Hematopoietic multipotent progenitor cell (in vitro differentiated cells): ENCODE measurements at regions not wholly inside any gene's neighbourhood (a gene's known extent, or its start where the extent isn't known, plus 50 kb on each side); places are given as distances from the start of the nearest gene placed in this dataset.
"Not testable (repeated sequence)": the region's sequence is repeated elsewhere in the genome, so short reads cannot be mapped to it uniquely, and the experiment has no call there.

Experiments used
- DNase-seq, 3 donors: peaks; one replicate each; pipeline ENCODE4 v3.0.0-alpha.2; 2011 to 2015; ENCODE audit warnings: low read depth in 2 of 3, low spot score in 2 of 3

DNA sequence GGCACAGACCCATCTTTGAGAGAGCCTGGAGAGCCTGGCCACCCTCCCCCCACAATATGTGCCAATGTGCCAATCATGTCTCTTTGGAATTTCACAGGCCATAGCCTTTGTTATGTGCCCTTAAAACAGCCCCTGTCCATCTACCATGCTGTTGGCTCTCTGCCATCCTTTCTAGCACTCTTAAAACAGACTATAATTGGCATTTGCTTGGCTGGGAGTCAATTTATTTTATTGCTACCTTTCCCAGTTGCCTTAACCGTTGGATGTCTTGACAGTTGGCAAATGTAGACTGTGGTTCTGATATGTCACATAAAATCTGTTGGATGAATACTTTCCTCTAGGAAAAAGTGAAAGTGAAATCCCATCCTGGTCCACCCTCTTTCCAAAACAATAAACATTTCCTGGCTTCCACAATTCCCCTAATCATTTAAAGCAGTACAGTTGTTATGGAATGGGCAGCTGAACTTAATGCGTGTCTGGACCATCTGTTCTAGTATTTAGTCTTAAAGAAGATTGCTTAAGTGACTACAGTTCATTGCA is 394.0 kb downstream of the KCNJ2 start:
- no peak for DNase-seq

DNA sequence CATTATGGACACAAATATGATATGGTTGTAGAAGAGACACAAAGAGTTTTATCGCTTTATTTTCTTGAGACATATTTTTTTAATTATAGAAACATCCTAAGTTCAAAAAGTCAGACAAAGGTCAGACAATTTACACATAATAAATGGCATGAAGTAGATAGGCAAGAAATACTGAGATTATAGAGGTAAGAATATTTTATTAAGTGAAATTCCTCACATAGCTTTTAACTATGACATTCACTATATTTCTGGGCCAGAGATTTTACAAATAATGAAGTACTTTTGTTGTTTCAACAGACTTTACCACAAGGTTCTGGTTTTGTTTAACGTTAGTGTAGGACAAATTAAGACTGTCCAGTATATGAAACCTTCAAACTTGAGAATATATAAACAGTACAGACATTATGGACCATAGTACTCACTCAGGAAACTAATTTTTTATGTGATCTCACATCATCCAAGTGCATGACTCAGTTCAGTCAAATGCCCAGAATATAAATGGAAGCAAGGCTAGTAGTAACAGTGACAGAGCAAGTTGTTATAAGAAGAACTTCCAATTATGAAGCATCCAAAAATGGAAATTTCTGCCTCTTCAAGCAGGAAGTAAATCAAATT is 394.8 kb downstream of the KCNJ2 start:
- DNase-seq: no peak

DNA sequence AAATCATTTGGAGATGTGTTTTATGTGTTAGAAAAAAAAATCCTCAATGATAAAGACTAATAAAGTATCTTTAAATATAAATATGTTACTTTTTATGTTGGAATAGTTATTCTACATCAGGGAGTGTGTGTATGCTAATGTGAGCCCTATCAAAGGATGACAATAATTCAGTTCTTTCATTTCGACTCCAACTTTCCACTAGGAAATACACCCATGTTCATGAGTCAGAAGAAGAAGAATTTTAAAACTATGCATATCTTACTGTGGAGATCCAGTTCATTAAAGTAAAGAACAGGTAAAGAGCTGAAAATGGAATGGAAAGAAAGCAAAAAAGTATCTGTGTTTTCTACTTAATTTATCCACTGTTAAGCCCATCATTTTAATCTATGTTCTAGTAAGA is 399.8 kb downstream of the KCNJ2 start:
- no peak for DNase-seq

DNA sequence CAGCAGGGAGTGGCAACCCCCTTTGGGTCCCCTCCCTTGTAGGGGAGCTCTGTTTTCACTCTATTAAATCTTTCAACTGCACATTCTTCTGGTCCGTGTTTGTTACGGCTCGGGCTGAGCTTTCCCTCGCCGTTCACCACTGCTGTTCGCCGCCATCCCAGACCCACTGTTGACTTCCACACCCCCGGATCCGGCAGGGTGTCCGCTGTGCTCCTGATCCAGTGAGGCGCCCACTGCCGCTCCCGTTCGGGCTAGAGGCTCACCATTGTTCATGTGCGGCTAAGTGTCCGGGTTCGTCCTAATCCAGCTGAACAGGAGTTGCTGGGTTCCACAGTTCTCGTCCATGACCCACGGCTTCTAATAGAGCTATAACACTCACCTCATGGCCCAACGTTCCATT is 408.1 kb downstream of the KCNJ2 start:
- DNase-seq: no peak

DNA sequence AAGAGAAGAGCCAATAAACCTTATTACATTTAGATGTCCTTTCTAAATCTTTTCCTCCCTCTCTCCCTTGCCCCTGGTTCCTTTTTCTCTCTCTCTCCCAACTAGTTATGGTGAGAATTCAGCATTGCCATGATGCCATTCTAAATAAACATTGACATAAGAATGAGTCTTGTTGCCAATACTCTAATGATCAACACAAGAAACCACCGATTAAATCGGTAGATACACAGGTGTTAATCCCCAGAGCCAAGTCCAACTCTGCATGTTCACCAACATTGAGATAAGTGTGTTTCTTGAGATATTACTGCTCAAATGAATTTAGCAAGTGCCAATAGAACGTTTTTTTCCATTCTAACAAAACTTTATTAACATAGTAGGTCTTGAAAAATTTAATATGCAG is 412.1 kb downstream of the KCNJ2 start:
- DNase-seq: no peak

DNA sequence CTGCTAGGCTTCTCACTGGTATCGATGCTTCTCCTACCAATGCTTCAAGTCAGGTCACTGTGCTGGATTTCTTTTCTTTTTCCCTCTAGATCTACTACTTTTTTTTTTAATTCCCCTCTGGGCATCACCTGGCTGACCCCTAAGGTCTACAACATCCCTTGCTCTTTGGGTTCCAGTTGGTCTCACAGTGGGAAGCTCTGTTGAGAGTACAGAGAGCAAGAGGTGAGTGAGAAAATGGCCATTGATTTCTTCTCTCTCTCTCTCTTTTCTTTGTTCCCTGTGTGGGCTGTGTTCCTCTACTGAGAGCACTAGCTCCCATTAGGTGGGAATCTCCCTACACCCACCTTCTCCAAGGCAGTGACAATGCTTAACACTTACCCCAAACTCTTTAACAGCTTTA is 413.4 kb downstream of the KCNJ2 start:
- DNase-seq: no peak

DNA sequence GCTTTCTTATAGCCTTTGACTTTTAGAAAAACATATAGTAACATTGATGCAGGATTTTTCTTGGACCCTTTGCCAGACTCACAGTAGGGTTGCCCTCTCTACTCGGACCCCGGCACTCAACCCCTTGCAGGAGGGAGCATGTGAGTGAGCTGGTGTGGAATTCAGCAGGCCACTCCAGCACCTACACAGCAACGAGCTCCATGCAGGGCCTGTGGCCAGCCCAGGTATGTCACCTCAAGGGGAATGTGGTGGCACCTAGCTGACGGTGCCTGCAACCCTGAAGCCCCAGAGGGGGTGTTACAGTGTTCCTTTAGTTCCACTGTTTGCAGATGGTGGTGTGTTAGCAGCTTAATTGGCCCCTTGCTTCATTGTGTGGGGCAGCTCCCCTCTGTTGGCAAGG is 414.9 kb downstream of the KCNJ2 start:
- no peak for DNase-seq

DNA sequence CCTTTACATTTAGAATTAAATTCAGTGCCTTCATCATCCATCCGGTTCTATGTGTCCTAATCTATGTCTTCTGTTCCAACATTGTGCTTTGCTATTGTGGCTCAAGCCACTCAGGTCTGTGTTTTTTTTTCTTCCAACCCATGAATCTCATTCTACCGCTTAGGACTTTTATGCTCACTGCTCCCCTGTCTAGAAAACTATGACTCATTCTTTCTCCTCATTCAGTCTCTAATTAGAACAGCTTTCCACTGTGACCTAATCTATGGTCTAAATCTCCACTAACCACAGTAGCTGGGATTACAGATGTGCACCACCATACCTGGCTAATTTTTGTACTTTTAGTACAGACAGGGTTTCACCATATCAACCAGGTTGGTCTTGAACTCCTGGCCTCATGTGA is 418.7 kb downstream of the KCNJ2 start:
- no peak for DNase-seq

DNA sequence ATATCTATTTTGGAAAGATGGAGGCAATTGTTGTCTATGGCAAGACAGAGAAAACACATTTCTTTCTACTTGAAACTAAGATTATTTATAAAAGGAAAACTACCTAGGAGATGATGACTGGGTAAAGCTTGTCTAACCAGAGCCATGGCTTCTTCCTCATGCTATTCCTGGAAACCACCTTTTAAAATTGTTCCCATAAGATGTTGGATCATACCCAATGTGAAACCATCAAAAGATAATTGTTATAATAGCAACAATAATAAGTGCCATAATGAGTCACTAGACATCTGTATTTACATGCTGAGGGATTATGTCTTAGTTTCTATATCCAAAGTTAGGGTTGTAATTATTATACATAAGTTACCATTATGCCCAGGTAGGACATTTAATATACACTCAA is 428.4 kb downstream of the KCNJ2 start:
- DNase-seq: no peak

DNA sequence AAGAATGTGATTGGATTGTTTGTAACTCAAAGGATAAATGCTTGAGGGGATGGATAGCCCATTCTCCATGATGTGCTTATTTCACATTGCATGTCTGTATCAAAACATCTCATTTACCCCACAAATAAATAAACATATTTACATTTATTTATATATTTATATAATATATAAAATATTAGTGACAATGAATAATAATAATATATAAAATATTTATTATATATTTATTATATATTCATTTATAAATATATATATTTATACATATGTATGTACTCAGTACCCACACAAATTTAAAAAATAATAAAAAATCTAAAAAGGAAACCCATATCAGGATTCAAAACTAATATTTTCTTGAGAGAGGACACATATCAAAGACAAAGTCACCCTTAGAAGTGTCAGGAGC is 429.9 kb downstream of the KCNJ2 start:
- DNase-seq: no peak

DNA sequence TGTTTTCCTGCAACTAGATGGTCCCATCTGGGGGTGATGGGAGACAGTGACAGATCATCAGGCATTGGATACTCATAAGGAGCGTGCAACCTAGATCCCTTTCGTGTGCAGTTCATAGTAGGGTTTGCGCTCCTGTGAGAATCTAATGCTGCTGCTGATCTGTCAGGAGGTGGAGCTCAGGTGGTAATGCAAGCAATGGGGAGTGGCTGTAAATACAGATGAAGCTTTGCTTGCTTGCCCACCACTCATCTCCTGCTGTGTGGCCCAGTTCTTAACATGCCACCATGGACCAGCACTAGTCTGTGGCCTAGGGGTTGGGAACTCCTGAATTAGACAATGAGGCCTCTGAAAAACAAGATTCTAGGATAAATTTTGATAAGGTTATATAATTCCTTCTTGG is 430.6 kb downstream of the KCNJ2 start:
- DNase-seq: not testable (repeated sequence)

DNA sequence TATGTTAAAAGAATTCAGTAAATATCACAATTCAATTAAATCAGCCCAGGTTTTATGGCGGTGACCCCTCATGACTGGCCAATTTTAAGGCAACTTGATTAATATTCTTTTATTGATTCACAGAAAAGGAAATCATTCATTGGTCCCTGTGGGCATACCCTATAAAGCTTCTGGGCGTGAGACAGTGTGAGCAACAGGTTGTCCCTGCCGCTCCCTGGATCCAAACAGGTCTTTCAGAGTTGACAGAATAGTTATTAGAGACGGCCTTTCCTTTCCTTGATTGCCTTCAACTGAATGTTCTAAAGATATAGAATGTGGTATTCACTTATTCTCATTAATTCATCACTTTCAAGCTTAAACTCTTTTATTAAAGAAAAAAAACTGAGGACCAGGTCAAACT is 433.9 kb downstream of the KCNJ2 start:
- no peak for DNase-seq

DNA sequence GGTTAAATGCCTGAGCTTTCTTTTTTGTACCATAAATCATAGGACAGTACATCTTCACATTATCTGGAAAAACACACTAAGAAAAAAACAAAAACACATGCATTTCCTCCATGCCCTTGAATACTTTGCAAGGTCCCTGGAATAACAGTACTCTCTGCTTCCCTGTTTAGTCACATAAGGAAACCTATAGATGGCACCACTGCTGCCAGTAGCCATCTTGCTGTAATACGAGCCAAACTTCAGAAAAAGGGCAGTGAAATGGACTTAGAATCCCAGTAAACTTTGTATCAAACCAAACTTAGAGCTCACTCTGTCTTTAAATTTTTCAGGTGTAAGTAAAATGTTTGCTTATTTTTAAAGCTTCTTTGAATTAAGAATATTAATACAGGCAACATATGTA is 435.5 kb downstream of the KCNJ2 start:
- DNase-seq: no peak

DNA sequence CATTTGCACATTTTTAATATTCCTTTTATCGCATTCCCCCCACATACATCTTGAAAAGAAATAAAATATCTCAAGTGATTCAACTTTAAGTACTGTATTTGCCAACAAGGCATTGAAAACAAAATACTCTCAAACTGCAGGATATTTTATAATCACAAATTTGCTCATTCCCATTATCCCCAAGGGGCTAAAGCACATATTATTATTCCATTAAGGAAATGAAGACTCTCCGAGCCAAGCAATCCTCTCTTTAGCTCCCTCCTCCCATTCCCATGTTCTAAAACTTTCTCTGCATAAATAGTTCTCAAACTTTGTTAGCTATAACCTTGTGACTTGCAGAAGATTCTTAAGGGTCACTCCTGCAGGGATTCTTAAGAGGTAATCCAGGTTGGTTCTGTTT is 436.8 kb downstream of the KCNJ2 start:
- DNase-seq: no peak

DNA sequence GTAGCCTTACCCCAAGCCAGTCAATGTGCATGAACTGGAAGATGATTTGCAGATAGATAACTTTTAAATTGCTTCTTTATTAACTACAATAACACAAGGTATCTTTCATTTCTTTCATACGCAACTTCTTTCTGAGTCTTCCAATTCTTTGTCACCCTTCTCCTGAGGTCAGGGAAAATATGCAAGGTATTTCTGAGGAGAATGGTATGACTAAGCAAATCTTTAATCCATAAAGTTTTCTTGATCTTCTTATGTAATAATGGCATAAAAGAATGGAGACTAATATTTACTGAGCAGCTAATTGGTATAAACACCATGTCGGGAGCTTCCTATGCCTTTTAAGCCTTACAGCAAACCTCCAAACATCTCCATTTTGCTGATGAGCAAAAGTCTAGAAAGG is 438.9 kb downstream of the KCNJ2 start:
- no peak for DNase-seq

DNA sequence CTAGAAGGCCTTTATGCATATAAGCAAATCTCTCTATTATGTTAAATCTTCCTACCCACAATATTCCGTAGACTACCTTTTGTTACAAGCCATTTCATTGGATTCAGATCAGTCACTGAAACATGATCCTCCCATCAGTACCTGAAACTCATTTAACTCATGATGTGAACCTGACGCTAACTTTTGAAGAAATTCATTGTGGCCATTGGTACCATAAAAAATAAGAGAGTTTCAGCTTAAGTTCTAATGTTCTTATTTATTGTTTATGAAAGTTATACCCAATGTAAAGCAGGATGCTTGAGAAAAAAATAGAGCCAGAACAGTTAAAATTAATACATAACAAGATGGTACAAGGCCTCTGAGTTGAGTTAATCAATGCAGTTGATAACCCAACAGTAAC is 439.6 kb downstream of the KCNJ2 start:
- no peak for DNase-seq

DNA sequence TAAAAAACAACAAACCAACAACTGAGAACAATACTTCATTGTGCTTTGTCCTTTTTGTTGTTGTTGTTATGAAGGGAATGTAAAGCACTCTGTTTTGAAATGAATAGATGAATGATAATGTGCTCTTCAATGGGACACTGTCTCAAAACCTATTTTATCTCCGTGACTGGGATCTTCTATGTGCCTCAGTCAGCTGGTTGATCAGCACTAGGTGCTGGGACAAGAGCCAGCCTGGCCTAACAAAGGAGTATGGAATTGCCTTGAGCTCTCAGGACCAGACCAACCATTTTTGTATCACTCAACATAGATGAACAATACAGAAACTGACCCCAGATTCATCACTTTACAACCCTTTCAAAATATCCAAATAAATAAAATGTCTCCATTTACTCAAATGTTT is 440.2 kb downstream of the KCNJ2 start:
- no peak for DNase-seq

DNA sequence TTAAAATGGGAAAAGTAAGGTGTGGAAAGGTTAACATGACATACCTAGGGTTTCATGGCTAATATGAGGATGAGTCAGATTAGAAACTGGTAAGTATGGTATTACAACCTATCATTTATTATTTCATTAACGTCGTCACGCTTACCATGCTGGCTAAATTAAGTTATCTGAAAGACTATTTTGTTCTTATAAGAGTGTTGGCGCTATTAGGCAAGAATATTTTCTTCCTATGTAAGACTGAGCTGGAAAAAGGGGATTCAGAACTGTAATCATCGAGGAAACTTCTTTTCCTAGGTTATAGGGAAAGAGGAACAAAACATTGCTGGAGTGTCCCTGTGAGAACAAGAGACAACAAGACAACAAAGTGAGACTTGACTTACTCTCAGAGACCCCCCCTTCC is 440.8 kb downstream of the KCNJ2 start:
- DNase-seq: no peak

DNA sequence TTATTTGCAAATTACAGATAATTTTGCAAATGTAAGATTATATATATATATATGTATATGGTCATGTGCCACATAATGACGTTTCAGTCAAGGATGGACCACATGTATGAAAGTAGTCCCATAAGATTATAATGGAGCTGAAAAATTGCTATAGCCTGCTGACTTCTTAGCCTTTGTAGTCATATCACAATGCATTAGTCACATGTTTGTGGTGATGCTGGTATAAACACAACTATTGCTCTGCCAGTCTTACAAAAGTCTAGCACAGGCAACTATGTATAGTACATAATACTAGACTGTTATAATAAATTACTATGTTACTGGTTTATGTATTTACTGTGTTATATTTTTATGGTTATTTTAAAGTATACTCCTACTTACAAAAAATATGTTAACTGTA is 444.3 kb downstream of the KCNJ2 start:
- no peak for DNase-seq

DNA sequence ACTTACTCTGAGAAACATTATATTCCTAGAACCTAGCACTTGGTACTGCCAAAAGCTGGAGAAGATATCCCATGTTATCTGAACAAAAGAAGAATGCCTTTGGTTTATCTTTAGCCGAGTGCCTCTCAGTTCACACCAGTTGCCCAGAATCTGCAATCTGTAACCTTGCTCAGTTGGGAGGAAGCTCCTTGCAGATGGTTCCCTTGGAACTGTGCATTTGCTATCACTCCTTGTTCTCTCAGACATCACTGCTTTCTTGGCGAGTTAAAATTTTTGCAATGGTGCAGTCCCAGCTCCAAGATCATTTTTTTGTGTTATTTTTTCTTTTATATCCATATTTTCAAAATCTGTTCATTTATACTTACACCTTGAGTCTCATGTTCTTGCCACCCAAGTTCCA is 446.5 kb downstream of the KCNJ2 start:
- no peak for DNase-seq

DNA sequence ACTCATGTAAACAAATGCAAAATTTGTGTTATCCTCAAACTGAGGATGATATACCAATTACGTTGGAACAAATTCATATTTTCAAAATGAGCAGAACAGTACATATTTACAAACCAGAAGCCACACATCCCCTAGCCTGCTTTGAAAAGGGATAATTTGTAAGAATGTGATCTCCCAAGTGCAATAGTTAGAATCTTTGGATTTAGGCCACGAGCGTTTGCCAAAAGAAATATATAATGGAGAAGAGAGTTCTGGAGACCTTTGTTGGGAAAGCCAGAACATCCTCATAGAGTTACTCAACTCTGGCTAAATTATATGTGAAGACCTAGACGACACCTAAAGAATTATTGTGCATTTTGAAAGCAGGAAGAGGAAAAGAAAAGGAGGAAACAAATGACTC is 449.3 kb downstream of the KCNJ2 start:
- no peak for DNase-seq

DNA sequence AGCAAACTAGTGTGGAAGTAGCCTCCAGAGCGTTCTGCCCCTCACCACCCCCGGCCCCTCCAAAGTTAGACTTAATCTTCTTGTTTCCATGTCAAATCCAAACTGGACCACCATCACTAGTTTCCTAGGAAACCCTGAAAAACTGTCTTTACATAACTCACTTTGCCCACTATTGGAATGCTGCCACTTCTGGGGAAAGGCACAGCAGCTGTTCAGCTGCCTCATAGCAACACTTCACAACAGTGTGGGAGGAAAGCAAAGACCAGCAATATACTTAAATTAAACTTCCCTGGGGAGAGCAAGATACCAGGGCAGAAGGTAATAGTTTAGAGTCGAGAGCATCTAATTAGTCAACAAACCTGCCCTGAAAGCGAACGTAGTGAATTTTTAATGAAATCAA is 452.2 kb downstream of the KCNJ2 start:
- DNase-seq: no peak
